AG10803 (cell line): ENCODE measurements at regions not wholly inside any gene's neighbourhood (a gene's known extent, or its start where the extent isn't known, plus 50 kb on each side); places are given as distances from the start of the nearest gene placed in this dataset.

Source experiments
- DNase-seq: peaks from one replicate; pipeline ENCODE4 v3.0.0; 2010; ENCODE audit warnings: low read depth
- H3K4me3 ChIP-seq: 2 replicates; pipeline ENCODE4 v1.5.1; 2011; ENCODE audit warnings: mild to moderate bottlenecking, low read length, control low read depth
- TF ChIP-seq, protein P1 (sequence below): conservative IDR thresholded peaks from 2 replicates; pipeline ENCODE4 v1.5.1; 2011; ENCODE audit warnings: mild to moderate bottlenecking, low read length, control low read depth, inconsistent platforms

DNA sequence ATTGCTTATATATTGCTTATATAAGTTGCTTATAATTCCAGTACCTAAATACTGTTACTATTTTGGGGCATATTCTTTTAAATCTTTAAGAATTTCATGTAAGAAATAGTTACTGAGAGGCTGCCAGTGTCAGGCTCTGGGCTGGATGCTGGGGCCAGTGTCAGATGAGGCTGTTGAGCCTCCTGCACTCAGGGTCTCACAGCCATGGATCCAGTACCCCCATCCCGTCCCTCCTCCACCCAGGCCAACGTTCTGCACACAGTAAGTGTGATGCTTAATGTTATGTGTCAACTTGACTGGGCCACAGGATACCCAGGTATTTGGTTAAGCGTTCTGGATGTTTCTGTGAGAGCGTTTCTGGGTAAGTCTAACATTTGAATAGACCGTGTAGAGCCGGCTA is 119.5 kb upstream of the PMEPA1 start:
- no peak overlapping the region for H3K4me3 ChIP-seq
- TF ChIP-seq, protein P1, sequence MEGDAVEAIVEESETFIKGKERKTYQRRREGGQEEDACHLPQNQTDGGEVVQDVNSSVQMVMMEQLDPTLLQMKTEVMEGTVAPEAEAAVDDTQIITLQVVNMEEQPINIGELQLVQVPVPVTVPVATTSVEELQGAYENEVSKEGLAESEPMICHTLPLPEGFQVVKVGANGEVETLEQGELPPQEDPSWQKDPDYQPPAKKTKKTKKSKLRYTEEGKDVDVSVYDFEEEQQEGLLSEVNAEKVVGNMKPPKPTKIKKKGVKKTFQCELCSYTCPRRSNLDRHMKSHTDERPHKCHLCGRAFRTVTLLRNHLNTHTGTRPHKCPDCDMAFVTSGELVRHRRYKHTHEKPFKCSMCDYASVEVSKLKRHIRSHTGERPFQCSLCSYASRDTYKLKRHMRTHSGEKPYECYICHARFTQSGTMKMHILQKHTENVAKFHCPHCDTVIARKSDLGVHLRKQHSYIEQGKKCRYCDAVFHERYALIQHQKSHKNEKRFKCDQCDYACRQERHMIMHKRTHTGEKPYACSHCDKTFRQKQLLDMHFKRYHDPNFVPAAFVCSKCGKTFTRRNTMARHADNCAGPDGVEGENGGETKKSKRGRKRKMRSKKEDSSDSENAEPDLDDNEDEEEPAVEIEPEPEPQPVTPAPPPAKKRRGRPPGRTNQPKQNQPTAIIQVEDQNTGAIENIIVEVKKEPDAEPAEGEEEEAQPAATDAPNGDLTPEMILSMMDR: no peak
- DNase-seq: no peak

DNA sequence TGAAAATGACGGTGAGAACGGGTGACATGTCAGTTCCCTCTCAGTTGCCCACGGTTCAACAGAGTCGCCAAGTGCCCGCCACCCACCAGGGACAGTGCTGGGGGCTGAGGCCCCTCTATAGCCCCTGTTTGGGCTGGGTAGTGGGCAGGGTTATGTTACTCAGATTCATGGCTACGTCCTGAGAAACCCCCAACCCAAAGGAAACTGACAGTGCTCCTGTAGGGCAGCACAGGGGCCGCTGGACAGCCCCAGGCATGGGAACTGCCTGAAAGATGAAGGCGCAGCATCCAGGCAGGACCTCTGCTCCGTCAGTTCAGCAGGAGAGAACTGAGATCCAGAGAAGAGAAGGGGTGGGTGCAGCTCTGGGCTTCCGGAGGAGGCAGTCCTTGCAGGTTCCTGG is 118.9 kb upstream of the PMEPA1 start:
- DNase-seq: no peak
- H3K4me3 ChIP-seq: no peak overlapping the region
- TF ChIP-seq, protein P1: no peak

DNA sequence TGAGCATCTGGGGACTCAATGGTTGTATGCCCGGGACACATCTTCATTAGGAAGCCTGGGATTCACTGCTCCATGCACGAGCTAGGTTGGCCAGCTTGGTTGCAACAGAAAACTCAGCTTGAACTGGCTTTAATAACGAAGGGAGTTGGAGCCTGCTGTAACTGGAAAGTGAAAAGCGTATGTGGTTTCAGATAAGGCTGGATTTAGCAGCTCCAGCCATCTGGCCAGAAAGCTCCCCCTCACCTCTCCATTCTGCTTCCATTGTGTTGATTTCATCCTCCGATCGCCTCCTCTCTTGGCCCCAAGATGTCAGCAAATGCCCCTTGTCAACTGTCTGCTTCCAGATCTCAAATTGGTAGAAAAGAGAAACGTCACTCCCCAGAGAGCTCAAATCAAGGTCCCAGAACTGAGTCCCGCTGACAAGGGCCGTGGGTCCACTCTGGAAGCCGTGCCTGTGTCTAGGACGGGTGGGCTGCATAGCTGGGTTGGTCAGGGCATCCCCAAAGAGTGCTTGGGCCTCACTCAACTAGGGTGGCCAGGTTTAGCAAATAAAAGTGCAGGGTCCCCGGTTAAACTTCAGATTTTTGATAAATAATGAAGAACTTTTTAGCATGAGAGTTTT is 117.0 kb upstream of the PMEPA1 start:
- TF ChIP-seq, protein P1: no peak
- DNase-seq: no peak
- H3K4me3 ChIP-seq: no peak overlapping the region

DNA sequence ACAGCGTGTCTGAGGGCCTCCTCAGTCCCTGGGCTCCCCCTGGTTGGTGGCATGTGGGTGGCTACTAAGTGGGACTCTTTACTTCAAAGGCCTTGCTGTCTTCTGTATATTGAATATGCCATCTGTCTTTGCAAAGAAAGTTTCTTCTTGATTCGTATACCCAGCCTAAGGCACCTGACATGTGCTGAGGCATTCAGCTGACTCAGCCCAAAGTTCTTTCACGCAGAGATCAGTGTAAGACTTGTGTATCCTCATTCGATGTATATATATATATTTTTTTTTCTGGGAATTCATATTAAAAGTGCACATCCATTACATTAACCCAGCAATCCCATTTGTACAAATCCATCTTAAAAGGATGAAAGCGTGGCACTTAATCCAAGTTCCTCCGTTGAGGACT is 115.1 kb upstream of the PMEPA1 start:
- DNase-seq: no peak
- no peak overlapping the region for H3K4me3 ChIP-seq
- TF ChIP-seq, protein P1: no peak

DNA sequence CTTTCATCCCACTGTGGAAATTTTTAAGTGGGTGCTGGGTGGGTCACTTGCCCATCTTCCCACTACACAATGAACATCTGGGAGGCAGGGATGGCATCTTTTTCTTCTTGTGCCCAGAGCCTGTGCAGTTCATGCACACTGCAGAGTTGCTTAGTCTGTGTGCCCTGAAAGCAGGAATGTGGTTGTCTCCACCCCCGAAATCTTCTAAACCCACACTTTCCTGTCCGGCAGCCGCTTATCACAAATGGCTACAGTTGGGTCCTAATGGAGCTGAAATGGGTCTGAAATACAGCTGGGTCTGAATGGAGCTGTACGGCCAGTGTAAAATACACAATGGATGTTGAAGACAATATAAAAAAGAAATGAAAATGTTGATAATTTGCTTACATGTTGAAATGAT is 112.1 kb upstream of the PMEPA1 start:
- TF ChIP-seq, protein P1: no peak

DNA sequence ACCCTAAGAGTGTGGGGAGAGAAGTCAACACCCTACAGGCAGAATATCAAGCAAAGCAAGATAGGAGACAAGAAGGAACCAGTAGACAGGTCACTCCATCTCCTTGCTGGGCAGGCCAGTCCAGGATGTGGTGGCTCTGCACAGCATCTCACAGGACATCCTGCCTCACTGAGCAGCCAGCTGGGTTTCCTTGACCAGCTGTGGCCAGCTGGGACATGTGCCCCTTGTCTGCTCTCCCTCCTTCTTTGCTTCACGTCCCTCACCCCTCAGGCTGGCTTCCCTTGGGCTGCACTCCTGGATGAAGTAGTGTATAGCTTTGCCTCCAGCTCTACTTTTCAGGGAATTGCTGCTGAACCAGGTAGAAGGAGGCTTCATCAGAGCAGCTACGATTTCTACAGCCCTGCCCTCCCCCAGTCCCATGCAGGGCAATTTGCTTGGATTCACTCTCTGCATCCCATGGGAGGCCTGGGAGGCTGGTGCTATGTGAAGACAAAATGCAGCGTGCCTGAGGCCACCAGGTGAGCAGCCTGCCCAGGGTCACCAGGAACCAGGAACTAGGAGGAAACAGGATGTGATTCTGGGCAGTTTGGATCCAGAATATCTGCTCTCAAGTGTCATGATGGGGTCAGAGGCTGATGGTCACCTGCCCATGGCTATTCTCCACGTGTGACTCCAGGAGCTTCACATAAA is 110.0 kb upstream of the PMEPA1 start:
- no peak overlapping the region for H3K4me3 ChIP-seq
- DNase-seq: no peak
- TF ChIP-seq, protein P1: no peak

More for the DNA sequence above, 112.1 kb upstream of the PMEPA1 start:
- no peak for DNase-seq
- H3K4me3 ChIP-seq: no peak overlapping the region

DNA sequence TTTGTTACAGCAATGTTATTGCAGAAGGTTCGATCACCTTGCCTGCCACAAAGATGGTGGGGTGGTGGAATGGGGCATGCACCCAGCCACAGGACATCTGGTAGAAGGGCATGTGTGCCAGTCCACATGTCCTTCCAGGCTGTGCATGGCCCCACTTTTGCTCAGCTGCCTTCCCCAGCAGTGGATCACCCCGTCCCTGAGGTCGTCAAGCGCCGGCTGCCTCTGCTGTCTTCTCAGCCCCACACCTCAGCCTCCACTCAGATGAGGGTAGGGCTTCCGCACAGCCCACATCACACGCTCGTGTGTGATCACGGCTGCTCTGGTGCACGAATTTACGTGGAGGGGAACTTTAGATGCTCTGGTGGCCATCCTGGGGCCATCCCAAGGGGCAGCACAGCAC is 109.5 kb upstream of the PMEPA1 start:
- TF ChIP-seq, protein P1: no peak
- H3K4me3 ChIP-seq: no peak overlapping the region
- no peak for DNase-seq
